AML-193 (cell line): ENCODE measurements at regions not wholly inside any gene's neighbourhood (a gene's known extent, or its start where the extent isn't known, plus 50 kb on each side); places are given as distances from the start of the nearest gene placed in this dataset.
"Not testable (repeated sequence)": the region's sequence is repeated elsewhere in the genome, so short reads cannot be mapped to it uniquely, and the experiment has no call there.

Source experiments
- DNase-seq, 2 experiments: peaks; one replicate each; lab custom pipeline; 2025; lab: John Stamatoyannopoulos, UW

- no peak for DNase-seq
These were observed 176.7 kb downstream of the PRELID2 start for GRCh38 chr5:145658435-145658834.

GRCh38 chr5:145652700-145653099 is 182.4 kb downstream of the PRELID2 start:
- DNase-seq = not testable (repeated sequence)

GRCh38 chr5:145647137-145647536 is 188.0 kb downstream of the PRELID2 start:
- DNase-seq = not testable (repeated sequence)

- not testable (repeated sequence) for DNase-seq
These were observed 191.9 kb downstream of the PRELID2 start for GRCh38 chr5:145643214-145643613.

GRCh38 chr5:145637396-145637795 is 197.7 kb downstream of the PRELID2 start:
- DNase-seq = no peak

GRCh38 chr5:145636371-145636770 is 198.8 kb downstream of the PRELID2 start:
- no peak for DNase-seq

- DNase-seq = no peak
These were observed 201.7 kb downstream of the PRELID2 start for GRCh38 chr5:145633474-145633873.

- DNase-seq = no peak
These were observed 202.4 kb downstream of the PRELID2 start for GRCh38 chr5:145632701-145633100.

GRCh38 chr5:145629047-145629446 is 206.1 kb downstream of the PRELID2 start:
- no peak for DNase-seq

GRCh38 chr5:145628525-145628924 is 206.6 kb downstream of the PRELID2 start:
- no peak for DNase-seq

GRCh38 chr5:145619806-145620310 is 215.3 kb downstream of the PRELID2 start:
- no peak for DNase-seq

- not testable (repeated sequence) for DNase-seq
These were observed 218.4 kb downstream of the PRELID2 start for GRCh38 chr5:145616739-145617138.

- no peak for DNase-seq
These were observed 236.2 kb downstream of the PRELID2 start for GRCh38 chr5:145598983-145599382.

- DNase-seq = no peak
These were observed 237.0 kb downstream of the PRELID2 start for GRCh38 chr5:145598184-145598583.

- DNase-seq = no peak
These were observed 243.6 kb downstream of the PRELID2 start for GRCh38 chr5:145591578-145591977.

- DNase-seq = no peak
These were observed 246.1 kb downstream of the PRELID2 start for GRCh38 chr5:145589063-145589462.

- DNase-seq = no peak
These were observed 246.6 kb downstream of the PRELID2 start for GRCh38 chr5:145588558-145588957.

- no peak for DNase-seq
These were observed 247.0 kb downstream of the PRELID2 start for GRCh38 chr5:145588113-145588512.

- DNase-seq = no peak
These were observed 247.4 kb downstream of the PRELID2 start for GRCh38 chr5:145587710-145588109.

- DNase-seq = no peak
These were observed 247.9 kb downstream of the PRELID2 start for GRCh38 chr5:145587308-145587672.

- DNase-seq = no peak
These were observed 248.4 kb downstream of the PRELID2 start for GRCh38 chr5:145586661-145587307.

- DNase-seq = no peak
These were observed 249.5 kb downstream of the PRELID2 start for GRCh38 chr5:145585443-145586148.

GRCh38 chr5:145579301-145579700 is 255.8 kb downstream of the PRELID2 start:
- no peak for DNase-seq
